ENCODE measurements at regions not wholly inside any gene's neighbourhood (a gene's known extent, or its start where the extent isn't known, plus 50 kb on each side); places are given as distances from the start of the nearest gene placed in this dataset.
"Not testable (repeated sequence)": the region's sequence is repeated elsewhere in the genome, so short reads cannot be mapped to it uniquely, and the experiment has no call there.

DNA sequence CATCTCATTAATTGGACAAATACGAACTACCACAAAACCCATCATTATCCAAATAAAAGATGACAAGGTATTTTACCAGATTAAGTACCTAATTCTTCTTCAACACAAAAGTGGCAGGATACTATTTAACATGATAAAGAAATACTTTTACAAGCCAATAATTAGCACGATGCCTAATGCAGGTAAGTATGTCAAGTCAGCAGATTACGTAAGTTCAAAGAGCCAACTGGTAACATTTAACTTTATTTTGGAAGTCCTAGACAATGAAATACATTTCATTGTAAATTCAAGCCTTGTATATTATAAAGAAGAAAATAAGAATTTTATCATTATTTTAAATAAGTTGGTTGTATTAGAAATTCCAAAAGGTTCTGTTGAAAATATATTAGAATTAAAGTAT lies 535.3 kb upstream of the SOX9 start:
- POLR2A ChIA-PET = no interaction called here
- Mint-ChIP-seq H3K27ac (no peak overlapping the region), H3K27me3 (no peaks in the 10 kb centered on the region), H3K4me1 (no peaks in the 10 kb centered on the region), H3K9me3 (peaks cover 1% of the 10 kb centered on the region), H3K36me3 (no peaks in the 10 kb centered on the region), H3K4me3 (no peak overlapping the region)
- DNase-seq = no peak
- ATAC-seq (ENCODE audit: low read depth) = no peak

DNA sequence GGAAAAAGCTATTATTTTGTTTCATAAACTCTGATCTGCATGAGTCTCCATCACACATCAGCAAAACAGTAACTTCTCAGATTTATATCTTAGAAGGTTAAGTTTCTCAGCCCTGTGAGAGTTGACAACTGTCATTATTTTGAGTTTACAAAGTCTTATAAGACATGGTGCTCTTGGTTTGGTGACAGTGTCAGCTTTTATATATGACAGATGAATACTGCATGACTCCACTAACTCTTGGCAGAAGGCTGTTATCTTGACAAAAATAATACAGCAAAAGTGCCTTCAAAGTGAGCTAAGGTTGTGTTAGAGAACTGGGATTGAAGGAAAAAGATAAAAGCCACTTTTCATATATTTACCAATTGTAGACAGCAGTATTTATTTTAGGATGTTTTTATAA lies 528.4 kb upstream of the SOX9 start:
- Mint-ChIP-seq H3K9me3 (no peaks in the 10 kb centered on the region), H3K36me3 (no peaks in the 10 kb centered on the region), H3K27ac (no peak overlapping the region), H3K4me1 (no peaks in the 10 kb centered on the region), H3K27me3 (no peaks in the 10 kb centered on the region), H3K4me3 (no peak overlapping the region)
- DNase-seq = no peak
- POLR2A ChIA-PET = no interaction called here
- ATAC-seq (ENCODE audit: low read depth) = no peak

DNA sequence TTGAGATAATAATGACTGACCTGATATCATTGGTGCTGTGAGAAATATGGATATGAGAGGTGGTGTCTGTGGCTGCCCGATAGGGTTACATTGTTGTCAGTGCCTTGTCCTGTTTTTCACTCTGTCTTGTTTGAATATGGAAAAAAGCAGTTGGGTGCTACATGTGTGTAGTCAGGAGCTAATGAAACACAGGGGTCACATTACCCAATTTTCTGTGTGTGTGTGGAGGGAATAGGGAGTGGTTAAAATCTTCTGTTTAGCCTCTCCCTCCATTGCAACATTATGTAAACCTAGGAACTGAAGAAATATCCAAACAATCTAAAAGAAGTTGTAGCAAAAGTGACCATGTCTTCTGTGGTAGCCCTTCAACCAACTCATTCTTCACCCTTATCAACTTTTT lies 527.7 kb upstream of the SOX9 start:
- POLR2A ChIA-PET = no interaction called here
- DNase-seq (no peak), ATAC-seq (ENCODE audit: low read depth) (no peak)
- H3K27me3 Mint-ChIP-seq = no peaks in the 10 kb centered on the region
- no peaks in the 10 kb centered on the region for H3K36me3 Mint-ChIP-seq
- H3K27ac Mint-ChIP-seq = no peak overlapping the region
- no peaks in the 10 kb centered on the region for H3K4me1 Mint-ChIP-seq
- H3K9me3 Mint-ChIP-seq = no peaks in the 10 kb centered on the region
- H3K4me3 Mint-ChIP-seq = no peak overlapping the region

DNA sequence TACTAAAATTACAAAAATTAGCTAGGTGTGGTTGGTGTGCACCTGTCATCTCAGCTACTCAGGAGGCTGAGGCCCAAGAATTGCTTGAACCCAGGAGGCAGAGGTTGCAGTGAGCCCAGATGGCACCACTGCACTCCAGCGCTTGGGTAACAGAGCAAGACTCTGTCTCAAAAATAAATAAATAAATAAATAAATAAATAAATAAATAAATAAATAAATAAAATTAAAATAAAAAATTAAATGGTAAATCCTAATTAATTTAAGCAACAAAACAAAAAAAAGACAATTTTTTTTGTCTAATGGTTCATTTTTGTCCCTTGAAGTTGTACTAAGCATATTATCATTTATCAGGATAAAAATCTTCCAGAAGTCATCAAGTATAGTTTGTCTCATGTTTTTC lies 521.2 kb upstream of the SOX9 start:
- H3K9me3 Mint-ChIP-seq; H3K27me3 Mint-ChIP-seq; H3K36me3 Mint-ChIP-seq; POLR2A ChIA-PET; H3K4me1 Mint-ChIP-seq; H3K27ac Mint-ChIP-seq; H3K4me3 Mint-ChIP-seq; DNase-seq; ATAC-seq (ENCODE audit: low read depth): not testable (repeated sequence)

DNA sequence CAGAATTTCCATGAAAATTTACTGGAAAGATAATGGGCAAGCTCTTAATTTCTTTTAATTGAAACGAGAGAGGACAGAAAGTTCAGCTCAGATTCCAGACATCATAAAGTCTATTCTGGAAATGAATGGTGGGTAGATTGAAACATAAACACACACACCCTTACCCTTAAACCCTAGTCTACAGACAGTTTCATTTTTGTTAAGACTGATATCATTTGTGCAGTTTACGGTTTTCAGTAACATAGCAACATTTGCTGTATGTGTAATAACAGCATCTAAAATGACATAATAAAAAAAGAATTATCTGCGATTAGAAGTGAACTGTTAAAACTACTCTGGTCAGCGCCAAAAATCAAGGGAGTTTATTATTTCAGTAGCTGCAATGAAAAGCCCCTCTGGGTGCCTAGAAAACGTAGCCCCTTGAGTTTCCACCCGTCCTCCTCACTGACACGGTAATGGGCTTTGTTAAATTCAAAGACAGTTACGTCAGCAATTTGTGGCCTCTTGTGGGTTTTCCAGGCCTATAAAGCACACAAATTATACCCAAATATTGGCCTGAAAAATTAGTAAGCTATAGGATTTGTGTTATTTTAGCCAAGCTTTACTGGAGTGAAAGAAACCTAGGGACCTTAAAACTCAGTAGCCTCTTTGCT lies 520.6 kb upstream of the SOX9 start:
- Mint-ChIP-seq H3K4me3 (no peak overlapping the region), H3K9me3 (peaks cover 2% of the 10 kb centered on the region)
- no peak for DNase-seq

DNA sequence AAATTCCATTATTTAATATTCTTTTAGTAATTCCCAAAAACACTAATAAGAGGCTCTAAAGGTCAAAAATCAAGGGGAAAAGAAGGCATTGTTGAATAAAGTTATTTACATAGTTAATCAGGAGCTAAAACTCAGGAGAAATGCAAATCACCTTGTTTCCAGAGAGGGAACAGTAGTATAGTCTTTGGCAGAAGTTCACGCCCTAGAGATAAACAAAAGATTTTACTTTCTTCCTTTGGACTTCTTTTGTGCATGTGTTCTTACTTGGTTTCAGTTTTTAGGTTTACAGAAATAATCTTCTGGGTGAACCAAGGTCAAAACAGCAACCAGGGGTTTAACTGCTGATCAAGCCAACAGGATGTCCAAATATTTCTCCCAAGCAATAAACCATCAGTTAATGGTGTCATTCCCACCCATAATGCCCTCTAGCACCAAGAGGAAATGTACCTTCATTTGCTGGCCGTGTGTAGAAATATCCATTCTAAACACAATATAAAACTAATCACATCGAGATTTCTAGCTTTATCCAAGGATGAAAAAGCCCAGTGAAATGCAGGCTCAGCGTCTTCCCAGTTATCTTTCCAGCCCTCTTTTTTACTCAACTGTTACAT lies 518.8 kb upstream of the SOX9 start:
- Mint-ChIP-seq H3K27ac (no peak overlapping the region), H3K27me3 (no peaks in the 10 kb centered on the region), H3K9me3 (peaks cover 2% of the 10 kb centered on the region), H3K4me3 (no peak overlapping the region), H3K4me1 (no peaks in the 10 kb centered on the region), H3K36me3 (no peaks in the 10 kb centered on the region)
- ATAC-seq (ENCODE audit: low read depth) = no peak
- no peak for DNase-seq
- POLR2A ChIA-PET = no interaction called here

More for the DNA sequence above, 520.6 kb upstream of the SOX9 start:
- ATAC-seq (ENCODE audit: low read depth) = no peak
- H3K27ac Mint-ChIP-seq = no peak overlapping the region
- no peaks in the 10 kb centered on the region for H3K4me1 Mint-ChIP-seq
- no peaks in the 10 kb centered on the region for H3K36me3 Mint-ChIP-seq
- H3K27me3 Mint-ChIP-seq = no peaks in the 10 kb centered on the region
- POLR2A ChIA-PET = no interaction called here

DNA sequence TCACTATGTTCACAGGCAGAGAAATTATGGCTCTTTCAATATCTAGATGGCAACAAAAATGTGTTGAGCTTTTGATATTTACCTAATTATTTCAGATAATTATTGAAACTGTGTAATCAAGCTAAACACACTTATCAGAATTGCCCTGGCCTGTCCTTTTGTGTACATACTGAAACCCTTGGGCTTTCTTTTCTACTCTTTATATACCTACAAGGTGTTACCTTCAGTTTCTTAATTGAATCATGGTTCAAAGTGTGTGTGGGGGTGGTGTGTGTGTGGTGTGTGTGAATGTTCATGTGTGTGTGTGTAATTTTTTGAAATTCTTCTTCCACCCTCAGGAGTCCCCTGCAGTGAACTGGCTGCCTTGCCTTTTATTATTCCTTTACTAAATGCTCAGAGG lies 506.8 kb upstream of the SOX9 start:
- no peak overlapping the region for H3K27ac Mint-ChIP-seq
- no peak overlapping the region for H3K4me3 Mint-ChIP-seq
- H3K36me3 Mint-ChIP-seq = no peaks in the 10 kb centered on the region
- no peaks in the 10 kb centered on the region for H3K4me1 Mint-ChIP-seq
- POLR2A ChIA-PET = no interaction called here
- DNase-seq (no peak), ATAC-seq (ENCODE audit: low read depth) (no peak)
- no peaks in the 10 kb centered on the region for H3K27me3 Mint-ChIP-seq
- peaks cover 11% of the 10 kb centered on the region for H3K9me3 Mint-ChIP-seq

DNA sequence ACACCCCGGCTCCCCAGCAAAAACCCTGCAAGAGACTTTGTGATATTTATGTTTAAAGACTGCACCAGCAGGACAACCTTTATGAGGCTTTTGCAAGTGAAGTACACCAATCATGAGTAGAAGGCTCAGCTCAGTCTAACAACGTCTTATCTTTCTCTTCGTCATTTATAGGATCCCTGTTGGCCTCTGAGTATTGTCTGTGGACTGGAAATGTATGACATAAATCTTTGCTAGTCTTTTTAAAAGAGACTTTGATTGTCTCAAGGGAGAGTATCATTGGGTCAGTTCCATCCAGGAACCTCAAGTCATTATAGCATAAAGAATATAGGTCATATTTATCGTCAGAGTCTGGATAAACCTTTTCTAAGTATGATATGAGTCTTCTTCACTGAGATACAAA lies 505.0 kb upstream of the SOX9 start:
- POLR2A ChIA-PET = no interaction called here
- ATAC-seq (ENCODE audit: low read depth) (no peak), DNase-seq (no peak)
- H3K27me3 Mint-ChIP-seq = no peaks in the 10 kb centered on the region
- H3K27ac Mint-ChIP-seq = no peak overlapping the region
- peaks cover 18% of the 10 kb centered on the region for H3K9me3 Mint-ChIP-seq
- no peaks in the 10 kb centered on the region for H3K36me3 Mint-ChIP-seq
- no peaks in the 10 kb centered on the region for H3K4me1 Mint-ChIP-seq
- no peak overlapping the region for H3K4me3 Mint-ChIP-seq

DNA sequence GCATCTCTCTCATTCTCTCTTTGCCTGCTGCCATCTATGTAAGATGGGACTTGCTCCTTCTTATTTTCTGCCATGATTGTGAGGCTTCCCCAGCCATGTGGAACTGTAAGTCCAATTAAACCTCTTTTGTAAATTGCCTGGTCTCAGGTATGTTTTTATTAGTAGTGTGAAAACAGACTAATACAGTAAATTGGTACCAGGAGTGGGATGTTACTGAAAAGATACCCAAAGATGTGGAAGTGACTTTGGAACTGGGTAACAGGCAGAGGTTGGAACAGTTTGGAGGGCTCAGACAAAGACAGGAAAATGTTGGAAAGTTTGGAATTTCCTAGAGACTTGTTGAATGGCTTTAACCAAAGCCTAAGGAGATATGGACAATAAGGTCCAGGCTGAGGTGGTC lies 503.1 kb upstream of the SOX9 start:
- H3K4me1 Mint-ChIP-seq; DNase-seq; H3K36me3 Mint-ChIP-seq; H3K27ac Mint-ChIP-seq; ATAC-seq (ENCODE audit: low read depth); H3K27me3 Mint-ChIP-seq; POLR2A ChIA-PET; H3K4me3 Mint-ChIP-seq: not testable (repeated sequence)
- peaks cover 16% of the 10 kb centered on the region for H3K9me3 Mint-ChIP-seq

DNA sequence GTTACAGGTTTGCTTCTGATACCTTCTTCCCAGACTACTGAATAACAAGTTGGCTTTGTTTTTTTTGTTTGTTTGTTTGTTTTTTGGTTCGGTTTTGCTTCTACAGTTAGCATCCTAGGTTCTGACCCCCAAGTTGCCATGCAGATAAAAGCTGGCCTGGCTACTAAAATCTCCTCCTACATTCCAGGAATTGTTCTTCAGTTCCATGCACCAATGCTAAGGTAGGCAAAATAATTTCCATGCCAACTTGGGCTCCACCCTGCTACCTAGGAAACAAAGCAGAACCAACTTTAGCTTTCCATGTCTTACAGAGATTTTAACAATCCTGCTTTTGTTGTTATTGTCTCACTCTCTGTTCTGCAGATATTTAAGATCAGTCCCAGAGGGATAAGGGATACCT lies 495.5 kb upstream of the SOX9 start:
- DNase-seq = no peak
- POLR2A ChIA-PET = no interaction called here
- no peak overlapping the region for H3K27ac Mint-ChIP-seq
- H3K9me3 Mint-ChIP-seq = peaks cover 3% of the 10 kb centered on the region
- ATAC-seq (ENCODE audit: low read depth) = no peak
- H3K4me3 Mint-ChIP-seq = no peak overlapping the region
- no peaks in the 10 kb centered on the region for H3K4me1 Mint-ChIP-seq
- H3K27me3 Mint-ChIP-seq = no peaks in the 10 kb centered on the region
- no peaks in the 10 kb centered on the region for H3K36me3 Mint-ChIP-seq

DNA sequence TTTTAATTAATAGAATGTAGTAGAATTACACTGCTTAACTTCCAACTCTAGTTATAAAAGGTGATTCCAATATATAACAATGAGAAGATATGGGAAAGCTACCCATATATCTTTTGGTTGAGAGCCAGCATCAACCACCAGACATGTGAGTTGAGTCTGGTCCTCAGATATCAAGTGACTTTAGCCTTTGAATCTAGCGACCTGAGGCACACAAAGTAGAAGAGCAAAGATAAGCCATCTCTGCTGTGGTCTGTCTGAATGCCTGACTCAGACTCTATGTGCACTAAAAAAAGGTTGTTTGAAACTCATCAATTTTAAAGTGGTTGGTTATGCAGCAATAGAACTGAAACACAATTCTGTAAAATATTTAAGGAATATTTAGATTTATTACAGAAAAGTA lies 492.5 kb upstream of the SOX9 start:
- Mint-ChIP-seq H3K4me1 (no peaks in the 10 kb centered on the region), H3K36me3 (no peaks in the 10 kb centered on the region), H3K27me3 (no peaks in the 10 kb centered on the region), H3K27ac (no peak overlapping the region), H3K4me3 (no peak overlapping the region), H3K9me3 (peaks cover 3% of the 10 kb centered on the region)
- POLR2A ChIA-PET = no interaction called here
- ATAC-seq (ENCODE audit: low read depth) = no peak
- no peak for DNase-seq

DNA sequence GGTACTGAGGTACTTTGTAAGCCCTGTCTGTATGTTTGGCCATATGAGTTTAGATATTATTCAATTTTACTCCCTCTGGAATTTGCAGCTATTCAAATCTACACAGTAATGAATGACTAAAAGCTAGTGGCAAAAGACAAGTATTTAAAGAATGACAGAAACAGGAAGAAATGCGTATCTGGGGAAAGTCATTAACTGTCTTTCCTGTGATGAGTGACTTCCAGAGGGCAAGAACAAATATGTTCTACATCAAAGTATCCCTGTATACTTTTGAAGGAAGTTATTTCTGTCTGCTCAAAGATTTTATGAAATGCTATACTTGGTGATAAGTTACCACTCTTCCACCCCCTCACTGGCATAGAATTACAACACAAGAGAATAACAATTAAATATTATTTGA lies 489.3 kb upstream of the SOX9 start:
- Mint-ChIP-seq H3K4me1 (no peaks in the 10 kb centered on the region), H3K4me3 (no peak overlapping the region), H3K36me3 (no peaks in the 10 kb centered on the region), H3K9me3 (peaks cover 1% of the 10 kb centered on the region), H3K27ac (no peak overlapping the region), H3K27me3 (no peaks in the 10 kb centered on the region)
- ATAC-seq (ENCODE audit: low read depth) (no peak), DNase-seq (no peak)
- POLR2A ChIA-PET = no interaction called here

DNA sequence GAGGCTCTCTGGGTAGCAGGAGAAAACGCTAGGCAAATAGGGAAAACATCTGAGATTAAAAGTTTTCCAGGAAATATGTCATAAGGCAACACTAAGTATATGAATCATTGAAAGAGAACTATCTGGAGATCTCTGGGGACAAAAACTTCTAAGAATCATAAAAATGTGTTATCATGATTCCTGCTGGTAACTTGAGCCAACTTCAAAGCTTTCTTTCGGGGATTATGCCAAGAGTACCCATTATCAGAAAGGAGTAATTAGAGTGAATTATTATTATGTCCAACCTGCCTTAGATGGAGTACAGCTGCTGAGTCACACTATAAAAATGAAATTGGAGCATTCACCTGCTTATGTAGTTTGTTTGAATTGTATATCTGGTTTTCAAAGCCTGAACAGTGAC lies 488.5 kb upstream of the SOX9 start:
- H3K27me3 Mint-ChIP-seq = no peaks in the 10 kb centered on the region
- H3K9me3 Mint-ChIP-seq = no peaks in the 10 kb centered on the region
- no peaks in the 10 kb centered on the region for H3K36me3 Mint-ChIP-seq
- DNase-seq (no peak), ATAC-seq (ENCODE audit: low read depth) (no peak)
- H3K4me1 Mint-ChIP-seq = no peaks in the 10 kb centered on the region
- POLR2A ChIA-PET = no interaction called here
- H3K27ac Mint-ChIP-seq = no peak overlapping the region
- H3K4me3 Mint-ChIP-seq = no peak overlapping the region

DNA sequence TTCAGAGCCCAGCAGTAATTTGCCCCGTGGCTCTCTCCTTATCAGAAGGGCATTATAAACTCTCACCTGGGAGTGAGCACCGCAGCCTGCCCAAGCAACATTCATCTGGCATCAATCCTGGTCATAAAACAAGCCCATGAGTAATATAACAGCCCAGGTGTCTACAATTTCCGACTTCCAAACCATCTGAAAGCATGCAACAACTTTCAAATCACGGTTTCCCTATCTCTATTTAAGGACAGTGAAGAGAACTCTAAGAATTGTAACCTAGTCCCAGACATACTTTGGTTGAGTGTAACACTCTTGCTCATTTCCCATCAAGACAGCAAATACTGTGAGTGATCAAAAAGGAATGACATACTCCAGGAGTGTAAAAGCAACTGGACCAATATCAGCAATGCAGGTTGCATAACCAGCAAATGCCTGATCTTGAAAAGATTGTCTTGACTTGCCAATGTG lies 487.4 kb upstream of the SOX9 start:
- no peaks in the 10 kb centered on the region for H3K4me1 Mint-ChIP-seq
- DNase-seq (no peak), ATAC-seq (ENCODE audit: low read depth) (no peak)
- H3K36me3 Mint-ChIP-seq = no peaks in the 10 kb centered on the region
- POLR2A ChIA-PET = no interaction called here
- H3K9me3 Mint-ChIP-seq = no peaks in the 10 kb centered on the region
- no peak overlapping the region for H3K27ac Mint-ChIP-seq
- no peak overlapping the region for H3K4me3 Mint-ChIP-seq
- no peaks in the 10 kb centered on the region for H3K27me3 Mint-ChIP-seq

DNA sequence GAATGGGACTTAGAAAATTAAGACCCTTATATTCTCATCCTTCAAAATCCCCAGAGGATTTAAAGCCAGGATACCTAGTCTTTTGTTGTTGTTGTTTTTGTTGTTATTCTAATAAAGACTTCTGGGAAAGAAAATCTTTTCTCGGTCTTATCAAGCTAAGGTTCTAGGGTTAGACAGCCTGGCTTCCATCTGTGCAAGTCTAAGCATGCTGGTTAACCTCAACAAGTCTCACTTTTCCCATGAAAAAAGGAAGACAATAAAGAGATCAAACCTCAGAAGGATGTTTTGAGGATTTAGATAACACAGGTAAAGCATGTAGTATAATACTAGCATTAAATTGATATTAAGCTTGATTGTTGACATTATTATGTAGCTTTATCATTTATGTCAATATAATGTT lies 486.4 kb upstream of the SOX9 start:
- no peaks in the 10 kb centered on the region for H3K9me3 Mint-ChIP-seq
- H3K36me3 Mint-ChIP-seq = no peaks in the 10 kb centered on the region
- DNase-seq (no peak), ATAC-seq (ENCODE audit: low read depth) (no peak)
- H3K27me3 Mint-ChIP-seq = no peaks in the 10 kb centered on the region
- no peaks in the 10 kb centered on the region for H3K4me1 Mint-ChIP-seq
- H3K4me3 Mint-ChIP-seq = no peak overlapping the region
- H3K27ac Mint-ChIP-seq = no peak overlapping the region
- POLR2A ChIA-PET = no interaction called here
